D721Med (cell line): ENCODE measurements at regions not wholly inside any gene's neighbourhood (a gene's known extent, or its start where the extent isn't known, plus 50 kb on each side); places are given as distances from the start of the nearest gene placed in this dataset.
A peak's percentile ranks its signal among the peaks of the same experiment; 100 is the strongest.

Experiments used
- DNase-seq: peaks from one replicate; pipeline ENCODE4 v3.0.0; 2011; ENCODE audit warnings: low spot score; ENCODE audit not compliant: insufficient read length
- FAIRE-seq: peaks from 2 replicates; lab custom pipeline; 2011; peaks lifted over from hg19 to GRCh38; lab: Jason Lieb, UNC
- CTCF ChIP-seq: IDR thresholded peaks from 2 replicates; pipeline ENCODE4 v1.5.1; 2012; ENCODE audit warnings: mild to moderate bottlenecking, control low read depth; ENCODE audit not compliant: insufficient read depth; ENCODE audit errors: missing control alignments

GRCh38 chr1:218898921-218899320 lies 274.8 kb upstream of the LYPLAL1 start:
- TF ChIP-seq CTCF, result no peak
- FAIRE-seq, result no peak
- DNase-seq, result no peak

DNA sequence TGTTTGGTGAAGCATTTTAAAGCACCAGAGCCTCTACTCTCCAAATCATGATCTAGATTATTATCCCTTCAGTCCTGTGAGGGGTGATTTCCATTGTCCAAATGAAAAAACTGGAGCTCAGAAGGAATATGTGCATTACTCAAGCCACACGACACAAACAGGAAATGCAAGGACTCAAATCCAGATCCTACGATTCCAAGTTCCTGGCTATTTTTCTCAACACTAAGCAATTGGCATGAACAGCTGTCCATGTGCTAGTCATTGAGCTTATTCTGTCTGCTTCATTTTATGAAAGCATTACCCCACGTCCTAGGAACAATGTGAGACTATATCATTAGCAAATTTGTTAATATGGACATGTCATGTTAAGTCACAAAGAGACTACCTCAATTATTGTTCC lies 273.1 kb upstream of the LYPLAL1 start:
- DNase-seq (no peak), FAIRE-seq (peak; percentile 46)
- no peak for TF ChIP-seq CTCF

DNA sequence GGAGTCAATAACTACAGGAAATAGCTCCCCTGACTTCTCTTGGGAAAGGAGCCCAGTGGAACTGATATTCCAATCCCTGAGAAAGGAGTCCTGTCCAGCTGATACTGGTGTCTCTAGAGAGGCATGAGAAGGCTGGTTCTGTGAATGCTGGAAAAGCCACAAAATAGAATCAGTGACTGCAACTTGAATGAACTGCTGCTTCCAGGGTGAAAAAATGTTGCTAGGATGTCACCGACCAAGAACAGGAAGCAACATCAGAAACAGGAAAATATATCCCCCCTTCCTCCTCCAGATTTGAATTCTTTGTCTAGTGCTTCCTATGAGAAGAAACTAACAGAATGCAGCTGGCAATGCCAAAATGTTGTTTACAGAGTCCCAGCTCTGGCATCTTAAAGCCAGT lies 269.3 kb upstream of the LYPLAL1 start:
- DNase-seq, result no peak
- no peak for TF ChIP-seq CTCF
- no peak for FAIRE-seq

GRCh38 chr1:218916720-218917119 lies 257.0 kb upstream of the LYPLAL1 start:
- FAIRE-seq (no peak), DNase-seq (no peak)
- no peak for TF ChIP-seq CTCF

DNA sequence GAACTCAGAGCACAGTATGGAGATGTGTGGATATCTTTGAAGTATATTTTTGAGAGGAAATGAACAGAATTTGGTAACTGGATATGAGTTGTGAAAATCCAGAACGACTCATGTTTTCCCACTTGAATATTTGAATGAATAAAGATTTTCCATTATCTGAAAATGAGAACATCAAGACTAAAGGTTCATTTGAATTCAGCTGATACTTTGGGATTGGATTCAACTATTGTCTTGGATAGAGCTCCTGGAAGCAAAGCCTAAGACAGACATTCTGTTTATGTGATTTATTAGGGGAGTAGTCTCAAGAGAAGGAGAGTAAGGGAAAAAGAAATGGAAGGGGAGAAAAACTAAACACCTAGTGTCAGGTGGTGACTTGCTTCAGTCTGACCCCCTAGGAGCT lies 256.0 kb upstream of the LYPLAL1 start:
- FAIRE-seq (peak; percentile 6), DNase-seq (no peak)
- TF ChIP-seq CTCF, result no peak

DNA sequence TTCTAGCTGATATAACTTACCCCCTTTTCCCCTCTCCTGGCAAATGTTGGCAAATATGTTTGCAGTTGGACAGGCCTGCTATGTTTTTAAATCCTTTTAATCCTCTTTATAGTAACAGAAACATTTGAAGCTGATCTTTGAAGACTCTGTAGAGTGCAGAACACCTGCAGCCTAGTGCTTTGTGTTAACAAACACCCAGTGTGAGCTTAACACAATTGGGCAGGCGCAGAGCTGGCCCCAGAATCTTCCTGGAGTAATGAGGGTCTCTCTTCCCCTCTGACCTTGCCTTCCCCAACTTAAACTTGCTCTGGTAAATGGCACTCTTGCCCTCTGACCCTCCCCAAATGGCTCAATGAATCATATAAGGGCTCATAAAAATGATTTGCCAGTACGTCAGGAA lies 247.9 kb upstream of the LYPLAL1 start:
- no peak for TF ChIP-seq CTCF
- DNase-seq, result no peak
- peak; percentile 78 for FAIRE-seq

DNA sequence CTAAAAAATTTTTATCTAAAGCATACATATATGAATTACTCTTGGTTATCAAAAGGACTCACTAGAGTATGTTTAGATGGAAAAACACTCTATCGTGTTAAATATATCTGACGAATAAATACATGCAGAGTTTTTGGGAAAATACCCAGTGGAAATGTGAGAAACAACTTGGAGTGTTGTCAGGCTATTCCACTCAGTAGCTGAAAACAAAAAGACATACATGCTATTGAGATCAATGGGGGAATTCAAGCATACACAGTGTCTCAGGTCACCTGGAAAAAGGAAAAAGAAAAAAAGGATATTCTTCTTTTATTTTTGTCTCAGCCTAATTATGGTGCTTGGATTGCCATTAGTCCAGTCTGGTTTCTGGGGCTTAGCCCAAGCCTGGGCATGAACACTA lies 247.0 kb upstream of the LYPLAL1 start:
- no peak for DNase-seq
- TF ChIP-seq CTCF, result no peak
- peak; percentile 72 for FAIRE-seq
